ENCODE measurements at regions not wholly inside any gene's neighbourhood (a gene's known extent, or its start where the extent isn't known, plus 50 kb on each side); places are given as distances from the start of the nearest gene placed in this dataset.

DNA sequence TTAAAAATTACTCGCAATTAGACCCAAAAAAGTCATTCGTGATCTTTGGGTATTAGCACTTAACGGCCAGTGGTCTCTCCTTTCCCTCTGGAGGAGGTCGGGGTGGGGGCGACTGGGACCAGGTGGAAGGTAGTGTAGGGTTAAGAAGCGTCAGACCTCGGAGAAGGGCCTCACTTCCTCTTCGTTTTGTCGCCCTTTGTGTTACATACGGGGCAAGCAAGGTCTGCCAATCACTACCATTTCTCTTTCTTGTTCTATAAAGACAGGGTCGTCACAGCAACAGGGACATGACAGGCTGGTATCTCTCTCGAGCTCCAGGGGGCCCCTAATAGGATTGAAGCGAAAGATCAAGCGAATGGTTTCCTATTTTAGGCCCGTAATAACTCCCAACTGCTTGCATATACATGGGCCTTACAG lies 136.6 kb downstream of the INSIG2 start:
- WGBS, 4 donors: 44 to 59% (median 54%) methylated on average over 15 of the region's 15 CpGs
- TF ChIP-seq, protein P1, sequence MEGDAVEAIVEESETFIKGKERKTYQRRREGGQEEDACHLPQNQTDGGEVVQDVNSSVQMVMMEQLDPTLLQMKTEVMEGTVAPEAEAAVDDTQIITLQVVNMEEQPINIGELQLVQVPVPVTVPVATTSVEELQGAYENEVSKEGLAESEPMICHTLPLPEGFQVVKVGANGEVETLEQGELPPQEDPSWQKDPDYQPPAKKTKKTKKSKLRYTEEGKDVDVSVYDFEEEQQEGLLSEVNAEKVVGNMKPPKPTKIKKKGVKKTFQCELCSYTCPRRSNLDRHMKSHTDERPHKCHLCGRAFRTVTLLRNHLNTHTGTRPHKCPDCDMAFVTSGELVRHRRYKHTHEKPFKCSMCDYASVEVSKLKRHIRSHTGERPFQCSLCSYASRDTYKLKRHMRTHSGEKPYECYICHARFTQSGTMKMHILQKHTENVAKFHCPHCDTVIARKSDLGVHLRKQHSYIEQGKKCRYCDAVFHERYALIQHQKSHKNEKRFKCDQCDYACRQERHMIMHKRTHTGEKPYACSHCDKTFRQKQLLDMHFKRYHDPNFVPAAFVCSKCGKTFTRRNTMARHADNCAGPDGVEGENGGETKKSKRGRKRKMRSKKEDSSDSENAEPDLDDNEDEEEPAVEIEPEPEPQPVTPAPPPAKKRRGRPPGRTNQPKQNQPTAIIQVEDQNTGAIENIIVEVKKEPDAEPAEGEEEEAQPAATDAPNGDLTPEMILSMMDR (IDR thresholded peaks at IDR 0.05): no peak
- TF ChIP-seq POLR2A (IDR thresholded peaks at IDR 0.05): no peak
- DNase-seq: no peak
- H3K4me3 ChIP-seq: no peak overlapping the region
- peaks cover 65% of the 10 kb centered on the region for H3K27me3 ChIP-seq
- no peak overlapping the region for H3K27ac ChIP-seq
- no peaks in the 10 kb centered on the region for H3K9me3 ChIP-seq (replicated peaks in 1 of 3)
- no peaks in the 10 kb centered on the region for H3K36me3 ChIP-seq (replicated peaks in 1 of 2)
- peaks cover 0 to 14% of the 10 kb centered on the region in 2 donors for H3K4me1 ChIP-seq (replicated peaks in 1 of 2)
- intact Hi-C loops (cut with DNase I): loop anchor here (5.0 kb wide), 1 partner anchor 632 kb away; no protein-coding TSS in a partner anchor

DNA sequence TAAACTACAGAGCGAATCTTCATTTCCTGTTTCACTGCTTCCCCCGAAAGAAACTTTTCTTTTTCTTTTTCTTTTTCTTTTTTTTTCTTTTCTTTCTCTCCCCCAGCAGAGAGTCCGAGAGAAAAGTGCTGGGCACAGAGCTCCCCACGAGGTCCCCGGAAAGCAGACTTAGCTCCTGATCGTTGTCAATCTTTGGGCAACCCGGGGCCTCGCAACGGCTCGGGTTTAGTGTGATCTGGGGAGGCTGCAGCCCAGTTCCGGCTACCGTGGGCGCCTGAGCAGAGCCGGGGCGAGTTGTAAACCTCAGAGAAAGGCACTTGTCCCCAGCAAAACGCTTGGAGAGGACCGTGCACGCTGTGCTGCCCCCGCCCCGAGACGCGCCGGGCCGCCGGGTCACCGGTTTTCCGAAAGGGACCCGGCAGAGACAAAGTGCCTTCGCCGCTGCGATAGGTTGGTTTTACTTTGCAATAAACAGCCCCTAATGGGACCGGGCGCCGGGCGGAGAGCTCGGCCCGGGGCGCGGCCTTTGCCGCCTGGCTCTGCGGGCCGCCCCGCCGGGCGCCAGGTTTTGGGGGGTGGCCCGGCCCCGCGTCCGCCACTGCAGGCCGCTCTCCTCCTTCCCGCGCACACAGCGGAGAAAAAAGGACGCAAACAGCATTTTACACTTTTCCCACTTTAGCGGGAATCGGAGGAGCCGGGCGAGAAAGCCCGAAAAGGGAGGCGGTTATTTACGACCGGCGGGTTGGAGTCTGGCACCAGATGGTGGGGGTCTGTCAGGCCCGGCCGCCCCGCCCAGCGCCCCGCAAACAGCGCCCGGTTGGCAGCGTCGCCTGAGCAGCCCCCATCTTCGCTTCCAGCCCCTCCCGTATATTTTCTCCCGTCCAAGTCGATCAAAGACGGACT lies 136.0 kb downstream of the INSIG2 start:
- TF ChIP-seq, protein P1 (IDR thresholded peaks at IDR 0.05): no peak
- TF ChIP-seq POLR2A (IDR thresholded peaks at IDR 0.05): no peak
- intact Hi-C loops (cut with DNase I): loop anchor here in 1 of 2 donors (5.0 kb wide), 1 partner anchor 633 kb away; no protein-coding TSS in a partner anchor
- no peak overlapping the region for H3K27ac ChIP-seq
- peak in 1 of 7 donors; percentile 3 for DNase-seq
- H3K4me3 ChIP-seq: peak overlapping the region in 1 of 4 donors; percentile 55
- H3K36me3 ChIP-seq (replicated peaks in 1 of 2): no peaks in the 10 kb centered on the region
- H3K27me3 ChIP-seq: peaks cover 72% of the 10 kb centered on the region
- WGBS, 4 donors: 6 to 11% (median 7%) methylated on average over 57 to 77 of the region's 77 CpGs
- no peaks in the 10 kb centered on the region for H3K9me3 ChIP-seq (replicated peaks in 1 of 3)
- peaks cover 0 to 14% of the 10 kb centered on the region in 2 donors for H3K4me1 ChIP-seq (replicated peaks in 1 of 2)

DNA sequence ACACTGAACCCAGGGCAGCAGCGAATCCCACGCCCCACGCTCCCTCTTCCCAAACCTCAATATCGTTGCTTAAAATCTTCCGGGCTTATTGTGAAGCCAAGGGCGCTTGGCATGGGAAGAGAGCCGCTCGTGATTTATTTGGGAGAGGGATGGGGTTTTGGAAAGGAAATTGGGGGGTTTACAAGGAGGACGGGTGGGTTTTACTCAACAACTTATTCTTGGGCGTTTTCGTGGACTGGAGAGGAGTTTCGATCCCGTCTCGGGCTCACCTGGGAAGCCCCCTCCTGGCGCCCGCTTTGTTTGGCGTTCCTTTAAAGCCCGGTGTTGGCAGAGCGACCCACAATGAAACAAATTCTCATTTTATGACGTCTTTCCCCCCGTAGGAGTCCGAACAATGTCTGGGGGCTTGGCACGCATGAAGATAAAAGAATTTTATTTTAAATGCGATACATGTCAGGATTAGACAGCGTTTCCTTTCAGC lies 135.3 kb downstream of the INSIG2 start:
- Histone ChIP-seq H3K27ac (no peak overlapping the region), H3K9me3 (replicated peaks in 1 of 3) (no peaks in the 10 kb centered on the region), H3K4me3 (peak overlapping the region in 1 of 4 donors; percentile 55), H3K27me3 (peaks cover 72% of the 10 kb centered on the region), H3K4me1 (replicated peaks in 1 of 2) (peaks cover 0 to 14% of the 10 kb centered on the region in 2 donors), H3K36me3 (replicated peaks in 1 of 2) (no peaks in the 10 kb centered on the region)
- intact Hi-C loops (cut with DNase I): loop anchor here in 1 of 2 donors (5.0 kb wide), 1 partner anchor 634 kb away; no protein-coding TSS in a partner anchor
- 14 to 17% (median 15%) methylated on average over 25 of the region's 25 CpGs for WGBS, 4 donors
- no peak for DNase-seq
- TF ChIP-seq, protein P1 (IDR thresholded peaks at IDR 0.05): no peak
- TF ChIP-seq POLR2A (IDR thresholded peaks at IDR 0.05): no peak

DNA sequence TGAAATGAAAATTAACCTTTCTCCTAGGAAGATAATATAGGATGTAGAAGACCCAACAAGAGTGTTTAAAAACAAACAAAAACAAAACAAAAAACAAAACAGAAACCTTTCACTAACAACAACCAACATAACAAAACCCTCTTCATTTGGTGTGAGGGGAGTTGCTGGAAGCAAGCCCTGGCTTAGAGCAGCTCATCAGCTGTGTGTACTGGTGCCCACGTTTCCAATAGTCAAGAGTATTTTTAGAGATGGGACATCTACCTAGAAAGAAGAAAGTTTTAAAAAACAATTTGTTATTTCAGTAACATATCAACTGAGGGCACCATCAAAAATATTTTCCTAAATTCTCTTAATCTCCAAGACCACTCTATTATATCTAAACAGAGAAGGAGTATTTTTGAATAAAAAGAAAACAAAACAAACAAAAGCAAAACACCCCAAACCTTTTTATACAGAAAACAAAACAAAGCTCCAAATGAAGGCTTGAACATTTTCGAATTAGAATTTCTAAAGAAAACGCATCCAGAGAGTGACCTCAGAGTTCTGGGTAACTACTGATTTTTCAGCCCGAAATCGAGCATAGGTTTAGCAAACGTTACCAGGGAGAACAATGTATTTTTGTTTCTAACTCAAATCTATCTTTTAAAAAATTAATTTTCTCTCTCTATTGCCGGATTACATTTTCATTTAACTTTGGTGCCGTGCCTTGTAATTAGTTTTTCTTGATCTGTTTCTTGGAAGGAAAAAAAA lies 134.6 kb downstream of the INSIG2 start:
- Histone ChIP-seq H3K4me1 (replicated peaks in 1 of 2) (peaks cover 0 to 14% of the 10 kb centered on the region in 2 donors), H3K36me3 (replicated peaks in 1 of 2) (no peaks in the 10 kb centered on the region), H3K9me3 (replicated peaks in 1 of 3) (no peaks in the 10 kb centered on the region), H3K27me3 (peaks cover 72% of the 10 kb centered on the region), H3K27ac (no peak overlapping the region), H3K4me3 (no peak overlapping the region)
- no peak for TF ChIP-seq POLR2A (IDR thresholded peaks at IDR 0.05)
- TF ChIP-seq, protein P1 (IDR thresholded peaks at IDR 0.05): no peak
- intact Hi-C loops (cut with DNase I): loop anchor here in 1 of 2 donors (5.0 kb wide), 1 partner anchor 634 kb away; no protein-coding TSS in a partner anchor
- no peak for DNase-seq
- WGBS, 4 donors: 14 to 21% (median 19%) methylated on average over 8 of the region's 8 CpGs

Measured in adrenal gland (tissue), 9 donors.